T-cell (primary cell): ENCODE measurements at regions not wholly inside any gene's neighbourhood (a gene's known extent, or its start where the extent isn't known, plus 50 kb on each side); places are given as distances from the start of the nearest gene placed in this dataset.

Experiments used
- ATAC-seq, 4 experiments: fragments of 200-7000 bp in 3 of 4; fragments of 150-1000 bp in 1 of 4; cut with Tn5 transposase; replicated peaks in 1 of 4; 1 replicate in 3 of 4; 2 replicates in 1 of 4; pipeline ENCODE4 v1.10.0; 2021; ENCODE audit warnings: moderate library complexity in 3 of 4, mild to moderate bottlenecking in 2 of 4, moderate number of reproducible peaks in 1 of 4
- CTCF ChIA-PET, 2 donors: fragments of 300-600 bp; sonication (Branson Sonifier 250); formaldehyde crosslinking; loops; one replicate each; lab custom pipeline; 2022; ENCODE audit warnings: antibody characterized with exemption in 2 of 2; lab: Charles Lee
- POLR2A ChIA-PET, 2 donors: fragments of 300-600 bp; sonication (Branson Sonifier 250); formaldehyde crosslinking; loops; one replicate each; lab custom pipeline; 2022; ENCODE audit warnings: antibody characterized with exemption in 2 of 2; lab: Charles Lee
- DNase-seq, 35 experiments: peaks; one replicate each; pipeline versions ENCODE4 v3.0.0 to v3.0.0-alpha.2; 2013 to 2023
- H3K27ac ChIP-seq: one replicate; pipeline ENCODE4 v1.5.1; 2013; ENCODE audit warnings: low read length
- H3K27me3 ChIP-seq, 2 experiments: replicated peaks in 1 of 2; 1 replicate in 1 of 2; 2 replicates in 1 of 2; pipeline versions ENCODE4 v1.6.1 to v1.7.0; 2013; ENCODE audit warnings: low read length in 1 of 2, mixed read lengths in 1 of 2; ENCODE audit not compliant: control insufficient read depth in 2 of 2, insufficient read depth in 2 of 2; ENCODE audit errors: extremely low read depth in 1 of 2
- H3K36me3 ChIP-seq, 2 donors: 1 replicate in 1 of 2; 2 replicates in 1 of 2; pipeline versions ENCODE4 v1.6.1 to v1.7.0; 2013; ENCODE audit warnings: low read length in 1 of 2; ENCODE audit not compliant: control insufficient read depth in 2 of 2, insufficient read depth in 1 of 2; ENCODE audit errors: extremely low read depth in 1 of 2
- H3K4me1 ChIP-seq, 2 experiments: 1 replicate in 1 of 2; 2 replicates in 1 of 2; pipeline versions ENCODE4 v1.6.1 to v1.7.0; 2013; ENCODE audit warnings: low read length in 2 of 2, mixed read lengths in 1 of 2; ENCODE audit not compliant: insufficient read depth in 2 of 2, control insufficient read depth in 1 of 2; ENCODE audit errors: extremely low read depth in 1 of 2
- H3K4me3 ChIP-seq, 2 donors: 1 replicate in 1 of 2; 2 replicates in 1 of 2; pipeline versions ENCODE4 v1.5.1 to v1.7.0; 2013; ENCODE audit warnings: mild to moderate bottlenecking in 2 of 2, low read length in 1 of 2, moderate library complexity in 1 of 2; ENCODE audit not compliant: control insufficient read depth in 1 of 2; ENCODE audit errors: extremely low read depth in 1 of 2
- H3K9me3 ChIP-seq: 2 replicates; pipeline ENCODE4 v1.7.0; 2013
- H3K27ac Mint-ChIP-seq, 2 donors: one replicate each; pipeline ENCODE4 v1.8.0; 2020 to 2021; ENCODE audit warnings: mild to moderate bottlenecking in 2 of 2, mixed read lengths in 2 of 2
- H3K27me3 Mint-ChIP-seq, 2 donors: one replicate each; pipeline ENCODE4 v1.8.0; 2021 to 2022; ENCODE audit warnings: mixed read lengths in 2 of 2
- H3K36me3 Mint-ChIP-seq: one replicate; pipeline ENCODE4 v1.8.0; 2021; ENCODE audit warnings: mixed read lengths
- H3K4me1 Mint-ChIP-seq, 3 donors: one replicate each; pipeline ENCODE4 v1.8.0; 2020 to 2022; ENCODE audit warnings: mixed read lengths in 3 of 3, mild to moderate bottlenecking in 1 of 3
- H3K4me3 Mint-ChIP-seq, 3 donors: one replicate each; pipeline ENCODE4 v1.8.0; 2020 to 2022; ENCODE audit warnings: mild to moderate bottlenecking in 3 of 3, mixed read lengths in 3 of 3, moderate library complexity in 3 of 3
- H3K9me3 Mint-ChIP-seq, 3 donors: one replicate each; pipeline ENCODE4 v1.8.0; 2020 to 2022; ENCODE audit warnings: mixed read lengths in 3 of 3
- WGBS: methylation state at CpG from one replicate; pipeline ENCODE4 v1.1.5; 2013; ENCODE audit warnings: missing lambda C conversion rate; ENCODE audit not compliant: insufficient coverage; 5-methylcytosine and 5-hydroxymethylcytosine counted together

DNA sequence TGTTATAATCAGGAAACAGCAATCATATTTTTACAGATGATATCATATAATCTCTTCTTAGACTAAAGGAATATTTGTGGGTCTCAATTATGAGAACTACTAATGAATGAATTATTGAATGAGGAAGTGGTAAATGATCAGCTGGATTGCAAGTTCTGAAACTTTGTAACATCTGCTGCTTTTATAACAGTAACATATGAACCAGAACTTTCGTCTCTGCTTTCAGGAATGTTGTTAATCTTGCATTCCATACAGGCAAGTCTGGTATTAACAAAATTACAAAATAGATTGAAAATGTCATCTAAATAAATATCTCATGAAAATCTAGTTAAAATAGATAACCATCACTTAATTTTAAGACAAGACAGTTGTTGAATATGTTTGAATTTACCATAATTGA is 110.5 kb upstream of the COL11A1 start:
- no peaks in the 10 kb centered on the region for H3K4me1 Mint-ChIP-seq
- Histone ChIP-seq H3K4me3 (no peak overlapping the region), H3K27ac (no peak overlapping the region), H3K9me3 (no peaks in the 10 kb centered on the region), H3K36me3 (no peaks in the 10 kb centered on the region), H3K4me1 (no peaks in the 10 kb centered on the region), H3K27me3 (no peaks in the 10 kb centered on the region)
- ATAC-seq: no peak
- no peak overlapping the region for H3K27ac Mint-ChIP-seq
- no peak for DNase-seq
- no CpG with 5 or more reads among the region's 1 CpG for WGBS
- ChIA-PET POLR2A (no interaction called here), CTCF (no interaction called here)
- H3K36me3 Mint-ChIP-seq: no peaks in the 10 kb centered on the region
- no peaks in the 10 kb centered on the region for H3K27me3 Mint-ChIP-seq
- H3K4me3 Mint-ChIP-seq: no peak overlapping the region
- H3K9me3 Mint-ChIP-seq: peaks cover 0 to 3% (median 0%) of the 10 kb centered on the region in 3 donors

DNA sequence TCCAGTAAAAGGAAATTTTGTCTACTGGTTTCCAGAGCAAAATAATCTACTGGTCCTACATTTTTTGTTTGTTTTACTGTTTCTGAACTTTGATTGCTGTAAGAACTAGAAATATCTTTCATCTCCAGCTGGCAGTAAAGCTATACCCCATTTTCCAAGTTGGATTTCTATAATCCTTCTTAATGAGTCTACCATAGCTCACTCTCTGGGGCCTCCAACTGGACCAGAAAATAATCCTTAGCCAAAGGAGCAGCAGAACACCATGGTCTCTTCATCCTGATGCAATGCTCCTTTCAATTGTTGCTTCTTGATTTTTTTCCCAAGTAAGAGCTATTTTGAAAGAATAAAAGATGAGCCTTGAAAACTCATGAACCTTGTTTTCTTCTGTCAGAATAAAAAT is 110.0 kb upstream of the COL11A1 start:
- Mint-ChIP-seq H3K27ac (no peak overlapping the region), H3K9me3 (peaks cover 0 to 3% (median 0%) of the 10 kb centered on the region in 3 donors), H3K27me3 (no peaks in the 10 kb centered on the region), H3K4me1 (no peaks in the 10 kb centered on the region), H3K4me3 (no peak overlapping the region), H3K36me3 (no peaks in the 10 kb centered on the region)
- POLR2A ChIA-PET: no interaction called here
- Histone ChIP-seq H3K4me1 (no peaks in the 10 kb centered on the region), H3K36me3 (no peaks in the 10 kb centered on the region), H3K27ac (no peak overlapping the region), H3K9me3 (no peaks in the 10 kb centered on the region), H3K27me3 (no peaks in the 10 kb centered on the region), H3K4me3 (no peak overlapping the region)
- CTCF ChIA-PET: no interaction called here
- ATAC-seq (no peak), DNase-seq (no peak)

DNA sequence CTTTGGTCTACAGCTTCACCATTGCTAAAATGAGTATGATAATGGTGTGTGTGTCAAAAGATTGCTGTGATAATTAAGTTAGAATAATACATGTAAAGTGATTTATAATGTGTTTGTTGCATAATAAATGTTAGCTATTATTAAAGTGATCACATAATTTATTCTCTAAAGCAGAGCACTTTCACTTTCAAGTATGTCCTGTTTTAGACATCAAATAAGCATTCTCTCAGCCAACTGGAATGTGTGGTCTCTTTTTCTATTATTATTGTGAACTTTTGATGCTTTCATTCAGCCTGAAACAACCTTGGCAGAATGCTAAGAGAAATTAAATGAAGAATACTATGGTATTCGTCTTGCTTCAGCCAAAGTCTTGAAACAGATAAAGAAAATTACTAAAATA is 102.8 kb upstream of the COL11A1 start:
- DNase-seq: no peak
- Histone ChIP-seq H3K4me3 (no peak overlapping the region), H3K4me1 (no peaks in the 10 kb centered on the region), H3K36me3 (no peaks in the 10 kb centered on the region), H3K27ac (no peak overlapping the region), H3K9me3 (no peaks in the 10 kb centered on the region), H3K27me3 (no peaks in the 10 kb centered on the region)
- H3K27ac Mint-ChIP-seq: no peak overlapping the region
- H3K4me3 Mint-ChIP-seq: no peak overlapping the region
- no peaks in the 10 kb centered on the region for H3K27me3 Mint-ChIP-seq
- H3K9me3 Mint-ChIP-seq: peaks cover 0 to 3% (median 0%) of the 10 kb centered on the region in 3 donors
- no peaks in the 10 kb centered on the region for H3K36me3 Mint-ChIP-seq
- H3K4me1 Mint-ChIP-seq: no peaks in the 10 kb centered on the region
- no CpG with 5 or more reads among the region's 1 CpG for WGBS
- POLR2A ChIA-PET: no interaction called here
- no peak for ATAC-seq
- CTCF ChIA-PET: no interaction called here

DNA sequence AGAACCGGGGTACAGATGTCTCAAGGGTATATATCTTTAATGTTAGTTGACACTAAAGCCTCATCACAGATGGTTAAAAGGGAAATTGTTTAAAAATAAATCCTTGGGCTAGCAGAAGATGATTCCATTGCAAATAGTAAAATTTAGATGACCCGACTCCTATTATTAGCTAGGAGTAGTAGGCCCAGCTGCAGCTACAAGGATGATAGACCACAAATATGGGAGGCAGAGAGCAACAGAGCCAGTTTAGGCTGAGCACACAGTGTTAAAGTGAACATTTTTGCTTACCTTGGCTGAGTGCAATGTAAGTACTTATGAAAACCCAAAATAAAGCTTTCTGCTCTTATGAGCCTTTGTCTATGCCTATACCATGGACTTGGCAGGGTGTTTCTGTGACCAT is 100.5 kb upstream of the COL11A1 start:
- Histone ChIP-seq H3K4me3 (no peak overlapping the region), H3K27me3 (no peaks in the 10 kb centered on the region), H3K9me3 (no peaks in the 10 kb centered on the region), H3K36me3 (no peaks in the 10 kb centered on the region), H3K27ac (no peak overlapping the region), H3K4me1 (no peaks in the 10 kb centered on the region)
- WGBS: 92% methylated on average over 1 of the region's 2 CpGs
- no peaks in the 10 kb centered on the region for H3K36me3 Mint-ChIP-seq
- POLR2A ChIA-PET: no interaction called here
- DNase-seq: no peak
- CTCF ChIA-PET: no interaction called here
- ATAC-seq: no peak
- no peaks in the 10 kb centered on the region for H3K9me3 Mint-ChIP-seq
- no peaks in the 10 kb centered on the region for H3K4me1 Mint-ChIP-seq
- H3K27me3 Mint-ChIP-seq: no peaks in the 10 kb centered on the region
- no peak overlapping the region for H3K27ac Mint-ChIP-seq
- H3K4me3 Mint-ChIP-seq: no peak overlapping the region

DNA sequence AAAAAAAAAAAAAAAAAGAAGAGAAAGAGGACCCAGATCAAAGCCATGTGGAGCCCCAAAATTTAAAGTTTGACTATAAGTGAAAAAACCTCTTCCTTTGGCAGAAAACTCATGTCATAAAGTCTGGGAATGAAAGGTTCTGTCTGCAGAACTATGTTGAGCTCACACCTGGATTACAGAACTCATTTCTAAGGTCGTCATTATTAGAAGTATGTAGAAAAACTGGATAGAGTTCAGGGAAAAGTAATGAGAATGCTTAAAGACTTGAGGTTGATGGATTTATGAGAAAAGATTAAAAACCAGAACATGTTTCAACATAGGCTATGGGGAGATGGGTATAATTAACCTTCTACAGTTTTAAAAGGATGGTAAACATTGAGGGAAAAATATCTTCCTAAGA is 90.7 kb upstream of the COL11A1 start:
- Histone ChIP-seq H3K4me3 (no peak overlapping the region), H3K9me3 (no peaks in the 10 kb centered on the region), H3K36me3 (no peaks in the 10 kb centered on the region), H3K27ac (no peak overlapping the region), H3K4me1 (no peaks in the 10 kb centered on the region), H3K27me3 (no peaks in the 10 kb centered on the region)
- Mint-ChIP-seq H3K4me1 (no peaks in the 10 kb centered on the region), H3K4me3 (no peak overlapping the region), H3K9me3 (no peaks in the 10 kb centered on the region), H3K27ac (no peak overlapping the region), H3K27me3 (no peaks in the 10 kb centered on the region), H3K36me3 (no peaks in the 10 kb centered on the region)
- ChIA-PET CTCF (no interaction called here), POLR2A (no interaction called here)
- DNase-seq (no peak), ATAC-seq (no peak)
- WGBS: 80% methylated on average over 1 of the region's 1 CpG

DNA sequence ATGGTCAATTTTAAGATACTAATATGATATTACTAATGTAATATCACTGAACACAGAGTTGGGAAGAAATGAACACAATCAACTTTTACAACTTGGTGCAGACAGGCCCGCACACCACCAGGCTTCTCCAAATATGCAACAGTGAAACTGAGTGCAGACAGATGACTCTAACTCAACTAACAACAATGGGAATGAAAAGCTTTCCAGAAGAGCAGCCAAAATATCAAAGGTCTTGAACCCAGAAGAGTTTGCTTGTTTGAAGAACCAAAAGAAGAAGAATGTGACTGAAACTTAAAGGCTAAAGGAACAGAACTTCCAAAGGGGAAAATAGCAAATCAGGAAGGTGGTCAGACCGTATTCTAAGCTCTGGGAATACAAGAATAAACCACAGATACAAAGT is 89.8 kb upstream of the COL11A1 start:
- Mint-ChIP-seq H3K27ac (no peak overlapping the region), H3K9me3 (no peaks in the 10 kb centered on the region), H3K36me3 (no peaks in the 10 kb centered on the region), H3K4me1 (no peaks in the 10 kb centered on the region), H3K4me3 (no peak overlapping the region), H3K27me3 (no peaks in the 10 kb centered on the region)
- DNase-seq (no peak), ATAC-seq (no peak)
- no CpG with 5 or more reads among the region's 2 CpGs for WGBS
- Histone ChIP-seq H3K27ac (no peak overlapping the region), H3K9me3 (no peaks in the 10 kb centered on the region), H3K4me3 (no peak overlapping the region), H3K4me1 (no peaks in the 10 kb centered on the region), H3K36me3 (no peaks in the 10 kb centered on the region), H3K27me3 (no peaks in the 10 kb centered on the region)
- ChIA-PET POLR2A (no interaction called here), CTCF (no interaction called here)

DNA sequence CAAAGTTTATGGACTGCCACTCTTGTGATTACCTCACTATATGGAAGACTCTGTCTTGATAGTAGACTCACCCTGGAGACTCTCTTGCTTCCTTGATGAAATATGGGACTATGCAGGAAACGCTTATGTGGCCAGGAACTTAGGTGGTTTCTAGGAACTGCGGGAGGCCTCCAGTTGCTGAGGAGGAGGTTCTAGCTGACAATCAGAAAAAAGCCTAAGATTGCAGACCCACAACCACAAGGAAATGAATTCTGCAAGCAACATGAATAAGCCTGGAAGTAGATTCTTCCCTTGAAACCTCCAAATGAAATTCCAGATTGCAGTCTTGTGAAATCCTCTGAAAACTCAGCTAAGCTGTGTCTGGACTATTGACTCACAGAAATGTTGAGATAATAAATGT is 88.9 kb upstream of the COL11A1 start:
- Histone ChIP-seq H3K27ac (no peak overlapping the region), H3K27me3 (no peaks in the 10 kb centered on the region), H3K9me3 (no peaks in the 10 kb centered on the region), H3K4me1 (no peaks in the 10 kb centered on the region), H3K4me3 (no peak overlapping the region), H3K36me3 (no peaks in the 10 kb centered on the region)
- Mint-ChIP-seq H3K27me3 (no peaks in the 10 kb centered on the region), H3K4me1 (no peaks in the 10 kb centered on the region), H3K36me3 (no peaks in the 10 kb centered on the region), H3K4me3 (no peak overlapping the region), H3K9me3 (no peaks in the 10 kb centered on the region), H3K27ac (no peak overlapping the region)
- no peak for DNase-seq
- POLR2A ChIA-PET: no interaction called here
- ATAC-seq: no peak
- CTCF ChIA-PET: no interaction called here
- no CpG with 5 or more reads among the region's 2 CpGs for WGBS
